NCI-H128 (cell line): ENCODE measurements at regions not wholly inside any gene's neighbourhood (a gene's known extent, or its start where the extent isn't known, plus 50 kb on each side); places are given as distances from the start of the nearest gene placed in this dataset.

Experiments
- DNase-seq: peaks from one replicate; lab custom pipeline; 2025; ENCODE audit not compliant: unreplicated experiment; lab: John Stamatoyannopoulos, UW

DNA sequence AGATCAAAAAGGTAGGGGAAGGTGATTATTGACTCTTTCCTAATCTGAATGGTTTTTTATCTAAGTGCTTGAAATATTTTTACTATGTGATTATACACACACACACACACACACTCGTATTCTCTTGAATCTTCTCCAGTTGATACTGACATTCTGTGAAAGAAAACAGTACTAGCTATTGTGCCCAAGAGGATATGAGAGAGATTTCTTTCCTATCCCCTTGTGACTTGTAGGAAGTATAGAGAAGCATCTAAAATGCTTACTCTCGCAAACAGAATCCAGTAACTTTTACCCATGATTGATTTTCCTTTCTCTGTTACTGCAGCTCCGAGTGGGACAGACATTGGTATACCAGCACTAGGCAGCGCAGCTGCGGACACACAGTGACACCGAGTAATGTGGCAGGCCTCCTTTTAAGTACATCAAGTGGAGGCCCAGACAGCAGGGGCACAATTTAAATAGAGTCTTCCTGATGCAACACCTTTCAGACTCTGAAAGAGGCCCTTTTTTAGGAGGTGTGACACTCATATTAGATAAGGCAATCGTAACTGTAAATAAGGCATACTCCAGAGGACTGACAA is 421.0 kb upstream of the CNTN4 start:
- DNase-seq = no peak

DNA sequence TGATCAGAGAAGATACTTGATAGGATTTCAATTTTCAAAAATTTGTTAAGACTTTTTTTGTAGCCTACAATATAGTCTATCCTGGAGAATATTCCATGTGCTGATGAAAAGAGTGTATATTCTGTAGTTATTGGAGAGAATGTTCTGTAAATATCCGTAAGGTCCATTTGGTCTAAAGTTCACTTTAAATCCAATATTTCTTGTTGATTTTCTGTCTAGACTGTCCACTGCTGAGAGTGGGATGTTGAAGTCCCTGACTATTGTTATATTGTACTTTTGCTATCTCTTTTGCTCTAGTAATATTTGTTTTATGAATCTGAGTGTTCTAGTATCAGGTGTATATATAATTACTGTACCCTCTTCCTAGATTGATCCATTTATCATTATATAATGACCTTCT is 406.2 kb upstream of the CNTN4 start:
- DNase-seq = no peak

DNA sequence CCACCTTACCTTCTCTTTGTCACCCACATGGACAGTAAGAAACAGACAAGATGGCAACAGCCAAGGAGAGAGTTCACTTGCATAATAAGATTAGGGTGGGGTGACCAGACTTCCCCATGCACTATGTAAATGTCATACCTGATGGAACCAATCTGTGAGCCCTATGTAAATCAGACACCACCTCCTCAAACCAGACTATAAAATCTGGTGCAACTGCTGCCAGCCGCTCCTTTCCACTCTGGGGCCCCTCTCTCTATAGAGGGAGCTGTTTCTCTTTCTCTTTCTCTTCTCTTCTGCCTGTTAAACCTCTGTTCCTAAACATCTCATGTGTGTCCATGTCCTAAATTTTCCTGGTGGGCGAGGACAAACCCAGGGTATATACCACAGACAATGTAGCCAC is 405.5 kb upstream of the CNTN4 start:
- DNase-seq = no peak

DNA sequence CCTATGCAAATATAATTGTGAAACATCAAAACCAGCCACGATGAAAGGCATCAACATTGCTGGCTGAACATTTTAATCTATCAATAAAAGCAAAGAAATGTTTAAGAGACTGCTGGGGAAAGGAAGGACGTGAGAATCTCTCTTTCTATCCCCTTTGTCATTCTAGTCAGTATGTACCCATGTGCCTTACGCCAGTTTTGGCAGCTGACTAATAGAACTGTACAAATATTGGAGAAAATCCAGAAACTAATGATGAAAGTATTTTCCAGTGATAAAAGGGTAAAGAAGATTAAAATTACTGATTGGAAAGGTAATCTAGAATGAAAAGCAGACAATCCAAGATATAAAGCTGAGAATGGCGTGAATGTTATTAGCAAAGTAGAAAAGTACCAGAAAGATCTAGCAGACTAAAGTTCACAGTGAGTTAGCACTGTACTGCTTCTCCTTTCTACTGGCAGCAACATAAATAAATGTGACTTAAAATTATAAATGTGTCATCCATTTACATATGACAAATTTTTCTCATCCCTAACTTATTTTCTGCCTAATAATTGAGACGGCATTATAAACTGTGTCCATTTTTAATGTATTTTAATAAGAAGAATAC is 401.9 kb upstream of the CNTN4 start:
- DNase-seq = no peak

DNA sequence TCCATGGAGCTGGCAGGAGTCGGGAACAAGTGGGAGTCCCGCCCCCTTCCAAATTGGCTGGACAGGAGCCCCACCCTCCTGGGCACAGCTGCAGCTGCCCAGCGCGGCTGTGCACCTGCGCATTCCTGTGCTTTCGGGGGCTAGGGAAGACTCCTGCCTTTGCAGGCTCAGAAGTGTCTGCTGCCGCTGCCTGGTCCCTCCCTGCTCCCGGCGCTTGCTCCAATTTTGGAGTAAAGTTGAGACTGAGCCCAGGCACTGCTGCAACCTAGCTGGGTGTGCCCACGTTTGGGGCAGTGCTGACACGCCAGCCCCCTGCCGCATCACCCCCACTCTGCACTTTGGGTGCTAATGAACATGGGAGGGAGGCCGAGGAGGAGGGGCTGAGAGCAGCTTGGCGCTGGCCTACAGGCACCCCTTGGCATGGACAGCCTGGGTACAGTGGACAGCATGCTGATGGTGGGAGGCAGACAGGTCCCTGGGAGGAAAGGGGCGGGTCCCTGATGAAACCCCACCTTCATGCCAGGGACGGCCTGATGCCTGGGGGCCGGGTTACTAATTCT is 399.2 kb upstream of the CNTN4 start:
- DNase-seq = no peak

DNA sequence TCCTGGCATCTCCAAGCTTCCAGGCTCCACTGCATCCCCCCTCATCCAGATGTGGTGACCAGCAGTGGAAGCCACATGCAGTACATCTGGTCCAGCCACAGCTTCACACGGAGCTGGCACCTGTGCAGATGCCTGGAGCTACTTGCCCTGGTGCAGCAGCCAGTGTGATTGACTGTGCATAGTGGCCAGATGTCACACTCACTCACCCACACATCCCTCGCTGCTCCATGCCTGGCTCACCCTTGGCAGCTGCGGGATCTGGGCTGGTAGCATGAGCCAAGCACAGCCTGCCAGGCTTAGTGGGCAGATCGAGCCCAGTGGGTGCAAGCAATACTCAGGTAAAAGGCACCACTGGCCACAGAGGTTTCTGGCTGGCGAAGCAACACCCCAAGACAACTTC is 398.0 kb upstream of the CNTN4 start:
- DNase-seq = no peak

DNA sequence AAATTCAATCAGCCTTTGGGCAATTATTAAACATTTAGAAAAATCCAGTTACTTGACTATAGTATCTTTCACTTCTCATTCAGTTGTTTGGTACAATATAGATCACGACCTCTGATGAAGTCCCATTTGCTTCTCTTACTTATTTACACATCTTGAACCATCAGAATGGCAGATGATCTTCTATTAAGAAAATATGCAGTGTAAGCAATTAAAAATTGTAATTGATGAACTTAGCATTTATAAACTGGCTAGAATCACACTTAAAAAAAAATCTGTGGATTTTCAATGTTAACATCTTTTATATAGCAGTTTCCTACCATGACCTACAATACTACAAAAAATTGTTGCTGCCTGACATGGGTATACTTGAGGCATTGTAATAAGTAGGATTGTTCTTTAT is 395.5 kb upstream of the CNTN4 start:
- DNase-seq = no peak

DNA sequence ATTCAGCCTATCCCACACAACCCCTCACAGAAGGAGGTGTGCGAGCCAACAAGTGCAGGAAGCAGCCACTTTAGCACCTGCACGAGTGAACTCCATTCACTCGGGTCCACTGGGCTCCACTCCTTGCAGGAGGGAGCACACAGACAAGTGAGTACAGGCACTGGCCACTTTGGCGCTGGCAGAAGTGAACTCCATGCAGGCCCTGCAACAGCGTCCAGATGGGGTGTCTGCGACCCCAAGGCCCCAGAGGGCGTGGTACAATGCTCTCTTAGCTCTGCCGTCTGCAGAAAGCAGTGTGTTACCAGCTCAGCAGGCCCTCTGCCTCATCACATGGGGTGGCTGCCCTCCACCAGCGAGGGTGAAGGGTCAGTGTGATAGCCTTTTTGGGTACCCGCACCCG is 388.0 kb upstream of the CNTN4 start:
- DNase-seq = no peak

DNA sequence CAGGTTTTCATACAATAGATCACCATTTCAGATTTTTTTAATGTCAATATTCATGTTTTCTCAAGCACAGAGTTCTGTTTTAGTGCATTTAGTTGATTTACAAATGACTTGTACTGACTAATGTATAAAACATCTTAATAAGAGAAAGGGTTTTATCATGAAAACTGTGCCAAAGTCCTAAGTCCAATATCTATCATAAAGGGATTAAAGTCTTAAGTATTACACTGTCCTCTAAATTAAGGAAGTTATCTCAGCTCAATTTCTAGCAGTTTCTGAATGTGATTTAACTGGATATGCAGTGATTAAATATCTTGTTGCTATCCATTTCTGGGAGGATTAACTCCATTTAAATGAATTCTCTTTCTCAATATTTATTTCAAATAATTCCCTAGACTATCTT is 381.1 kb upstream of the CNTN4 start:
- DNase-seq = no peak

DNA sequence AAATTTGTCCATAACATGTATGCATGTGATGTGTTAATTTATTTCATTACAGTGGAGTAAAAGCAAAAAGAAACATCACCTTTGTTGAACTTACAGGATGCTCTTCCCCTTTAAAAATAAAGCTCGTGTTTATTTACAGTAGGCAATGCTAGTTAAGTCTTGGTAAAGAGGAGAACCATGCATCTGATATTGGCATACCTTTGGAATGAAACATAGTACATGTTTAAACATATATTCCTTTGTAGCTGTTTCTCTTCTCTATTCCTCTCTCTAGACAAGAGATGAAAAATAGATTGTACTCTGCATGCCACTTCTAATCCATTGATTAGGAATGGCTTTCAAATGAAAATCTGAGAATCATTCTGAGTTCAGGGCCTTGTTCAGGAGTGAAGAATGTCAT is 374.9 kb upstream of the CNTN4 start:
- DNase-seq = no peak

DNA sequence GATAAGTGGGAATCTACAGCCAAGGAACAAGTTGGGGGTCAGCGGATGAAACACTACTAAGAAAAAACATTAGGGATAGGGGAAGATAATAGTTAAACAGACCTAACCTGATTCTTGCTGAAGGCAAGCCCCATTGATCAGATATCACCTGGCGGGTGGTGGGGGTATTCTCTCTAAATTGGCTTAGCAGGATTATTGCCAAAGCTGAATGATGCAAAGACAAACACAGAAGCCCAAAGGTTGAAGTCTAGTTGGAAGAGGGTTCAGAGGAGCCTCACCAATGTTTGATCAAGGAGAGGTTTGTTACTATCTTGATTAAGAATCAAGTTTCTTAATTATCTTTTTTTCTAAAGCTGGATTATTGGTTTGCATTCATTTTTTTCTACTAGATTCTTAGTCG is 371.9 kb upstream of the CNTN4 start:
- no peak for DNase-seq

DNA sequence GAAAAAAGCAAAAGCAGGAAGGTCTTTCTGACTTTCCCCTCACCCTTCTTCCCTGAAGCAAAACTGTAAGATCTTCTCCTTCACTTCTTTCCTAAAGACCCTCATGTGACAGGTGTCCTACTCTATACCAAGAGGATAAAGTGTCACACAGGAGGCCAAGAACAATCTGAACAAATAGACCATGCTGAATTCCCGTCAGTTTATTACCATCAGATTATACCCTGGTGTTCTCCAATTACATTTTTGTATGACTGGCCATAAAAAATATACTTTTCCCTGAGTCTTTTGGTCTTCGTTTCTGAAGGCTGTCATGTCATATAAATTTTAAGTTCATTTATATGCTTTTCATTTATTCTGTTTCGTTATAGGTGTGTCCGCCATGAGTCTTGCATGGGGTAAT is 371.4 kb upstream of the CNTN4 start:
- no peak for DNase-seq

DNA sequence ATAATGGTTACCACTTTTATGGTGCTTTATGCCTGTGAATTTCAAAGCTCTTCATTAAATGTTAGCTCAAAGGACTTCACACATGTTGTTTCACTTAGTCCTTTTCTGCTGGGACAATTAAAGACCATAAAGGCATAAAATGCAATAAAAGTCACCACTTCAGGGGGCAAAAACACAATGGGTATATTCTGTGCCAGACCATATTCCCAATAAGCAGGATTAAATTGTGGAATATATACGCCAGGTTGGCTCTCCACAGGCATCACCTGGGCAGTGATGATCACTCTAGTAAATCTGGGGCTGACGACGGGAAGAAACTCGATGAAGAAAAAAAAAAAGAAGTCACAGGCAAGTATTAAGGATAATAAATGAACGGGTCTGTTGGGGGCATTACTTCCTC is 370.2 kb upstream of the CNTN4 start:
- DNase-seq = no peak

DNA sequence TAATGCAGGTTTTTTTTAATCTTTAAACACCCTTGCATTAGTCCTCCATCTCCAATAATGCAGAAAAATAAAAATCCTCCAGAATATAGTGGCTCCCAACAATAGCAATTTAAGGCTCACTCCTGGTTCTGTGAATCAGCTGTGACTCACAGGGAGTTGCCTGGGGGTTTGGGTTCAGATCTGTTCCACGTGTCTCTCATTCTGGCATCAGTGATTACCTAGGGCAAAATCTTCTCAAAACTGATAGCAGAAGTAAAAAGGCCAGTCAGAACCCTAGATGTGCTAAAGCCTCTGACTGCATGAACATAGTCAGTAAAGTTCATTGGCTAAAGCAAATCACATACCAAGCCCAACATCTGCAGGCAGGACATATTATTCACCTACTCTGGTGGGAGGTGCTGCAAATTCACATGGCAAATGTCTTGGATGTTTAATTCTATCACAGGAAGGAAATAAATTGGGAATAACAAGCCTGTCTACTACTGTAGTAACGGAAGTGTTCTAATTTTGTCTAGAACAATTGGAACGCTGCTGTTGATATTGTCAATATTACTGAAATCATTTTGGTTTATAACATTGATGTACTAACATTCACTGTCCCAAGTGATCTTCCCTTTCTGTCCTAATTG is 364.1 kb upstream of the CNTN4 start:
- no peak for DNase-seq

DNA sequence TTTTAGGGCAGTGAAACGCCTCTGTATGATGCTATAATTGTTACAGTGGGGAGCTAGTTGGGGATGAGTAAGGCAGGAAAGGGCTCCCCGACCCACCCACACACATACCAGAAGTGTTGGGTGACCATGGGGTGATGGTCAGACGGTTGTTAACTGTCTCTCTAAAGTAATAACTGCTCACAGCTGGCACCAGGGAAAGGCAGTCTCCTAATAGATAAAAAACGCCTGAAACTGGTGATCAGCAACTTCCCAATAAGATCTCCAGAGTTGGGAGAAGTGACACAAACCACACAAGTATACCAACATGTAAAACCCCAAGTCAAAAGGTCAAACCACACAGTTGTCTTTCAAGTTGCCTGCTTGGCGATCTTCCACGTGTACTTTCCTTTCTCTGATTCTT is 346.5 kb upstream of the CNTN4 start:
- DNase-seq = no peak

DNA sequence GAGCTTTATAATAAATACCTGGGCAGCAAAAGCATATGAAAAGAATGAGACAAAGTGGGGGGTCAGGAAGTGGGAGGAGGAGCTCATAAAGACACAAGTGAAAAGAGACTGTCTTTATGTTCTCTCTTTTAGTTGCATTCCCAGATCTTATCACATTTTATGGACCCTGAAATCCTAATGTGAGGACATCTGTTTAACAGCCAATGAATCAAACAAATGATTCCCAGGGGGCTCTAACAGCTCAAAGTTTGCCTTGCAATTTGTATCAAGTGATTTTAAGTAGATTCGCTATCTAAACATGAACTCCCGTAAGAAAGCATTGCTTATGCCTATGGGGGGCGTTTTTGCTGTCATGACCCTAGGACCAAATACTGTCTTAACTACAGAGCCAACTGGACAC is 332.3 kb upstream of the CNTN4 start:
- no peak for DNase-seq

DNA sequence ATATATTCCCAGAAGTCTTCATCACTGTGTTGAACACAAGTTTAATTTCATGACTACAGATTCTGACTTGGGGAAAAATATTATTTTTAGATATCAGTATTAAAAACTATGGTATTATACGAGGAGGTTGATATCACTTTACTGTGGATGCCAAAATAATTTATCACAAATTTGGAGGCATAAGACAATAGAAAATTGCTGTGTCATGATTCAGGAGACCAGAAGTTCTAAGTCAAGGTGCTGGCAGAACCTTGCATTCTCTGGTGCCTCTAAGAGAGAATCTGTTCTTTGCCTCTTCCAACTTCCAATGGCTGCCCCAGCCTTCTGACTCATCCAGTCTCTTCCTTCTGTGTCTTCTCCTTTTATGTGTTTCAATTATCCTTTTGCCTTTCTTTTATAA is 325.0 kb upstream of the CNTN4 start:
- DNase-seq = no peak

DNA sequence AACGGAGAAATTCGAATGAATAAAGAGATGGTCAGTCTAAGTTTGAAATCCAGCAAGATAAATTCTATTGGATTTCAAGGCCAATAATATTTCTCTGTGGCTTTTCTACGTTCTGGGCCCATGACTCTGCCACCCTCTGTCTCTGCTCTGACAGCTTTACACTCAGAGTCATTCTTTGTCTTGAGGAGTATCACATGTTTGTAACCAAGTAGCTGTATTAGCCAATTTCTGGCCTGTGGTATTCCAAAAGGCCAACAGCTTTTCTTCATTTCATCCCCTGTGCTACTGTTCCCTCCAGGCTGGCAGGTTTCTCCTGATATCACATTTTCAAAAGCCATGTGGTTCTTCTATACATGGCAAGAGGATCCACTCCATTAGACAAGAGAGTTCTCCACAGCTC is 324.1 kb upstream of the CNTN4 start:
- DNase-seq = no peak

DNA sequence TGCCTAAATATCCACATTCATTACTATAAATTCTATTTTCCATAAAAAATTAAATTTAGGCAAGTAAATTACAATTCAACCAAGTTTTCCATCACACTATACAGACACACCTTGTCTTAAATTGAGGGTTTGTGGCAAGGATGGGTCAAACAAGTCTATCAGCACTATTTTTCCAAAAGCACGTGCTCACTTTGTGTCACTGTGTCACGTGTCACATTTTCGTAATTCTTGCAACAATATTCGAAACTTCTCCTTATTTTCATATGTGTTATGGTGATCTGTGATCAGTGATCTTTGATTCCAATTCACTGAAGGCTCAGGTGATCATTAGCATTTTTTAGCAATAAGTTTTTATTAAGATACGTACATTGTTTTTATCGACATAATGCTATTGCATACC is 323.3 kb upstream of the CNTN4 start:
- no peak for DNase-seq

DNA sequence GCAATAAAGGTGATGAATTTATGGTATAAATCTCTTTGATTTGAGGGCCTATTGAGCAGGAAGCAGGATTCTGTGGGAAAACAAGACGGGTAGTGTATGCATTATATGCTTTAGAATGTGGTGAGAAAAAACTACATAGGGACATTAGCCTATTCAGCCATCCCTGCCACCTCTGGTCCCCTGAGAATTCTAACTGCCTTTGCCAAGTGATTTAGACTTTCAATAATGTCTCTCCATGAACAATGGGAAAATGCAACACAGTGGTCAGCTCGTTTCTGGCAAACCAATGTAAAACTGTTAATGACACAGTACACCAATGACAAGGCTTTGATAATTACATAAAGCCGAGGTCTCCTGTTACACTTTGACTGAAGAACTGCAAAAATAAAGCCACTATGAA is 314.7 kb upstream of the CNTN4 start:
- DNase-seq = no peak

DNA sequence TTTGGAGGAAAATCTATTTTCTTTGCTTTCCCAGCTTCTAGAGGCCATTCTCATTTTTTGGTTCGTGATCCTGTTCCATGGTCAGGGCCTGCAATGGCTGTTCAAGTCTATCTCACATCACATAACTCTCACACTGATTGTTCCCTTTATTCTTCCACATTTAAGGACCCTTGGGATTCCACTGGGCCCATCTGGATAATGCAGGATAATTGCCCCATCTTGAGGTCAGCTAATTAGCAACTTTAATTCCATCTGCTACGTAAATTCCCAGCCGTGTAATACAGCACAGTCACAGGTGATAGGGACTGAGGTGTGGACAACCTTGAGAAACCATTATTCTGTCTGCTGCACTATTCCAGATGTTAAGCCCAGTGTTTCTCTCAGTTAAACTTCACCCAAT is 311.6 kb upstream of the CNTN4 start:
- no peak for DNase-seq

DNA sequence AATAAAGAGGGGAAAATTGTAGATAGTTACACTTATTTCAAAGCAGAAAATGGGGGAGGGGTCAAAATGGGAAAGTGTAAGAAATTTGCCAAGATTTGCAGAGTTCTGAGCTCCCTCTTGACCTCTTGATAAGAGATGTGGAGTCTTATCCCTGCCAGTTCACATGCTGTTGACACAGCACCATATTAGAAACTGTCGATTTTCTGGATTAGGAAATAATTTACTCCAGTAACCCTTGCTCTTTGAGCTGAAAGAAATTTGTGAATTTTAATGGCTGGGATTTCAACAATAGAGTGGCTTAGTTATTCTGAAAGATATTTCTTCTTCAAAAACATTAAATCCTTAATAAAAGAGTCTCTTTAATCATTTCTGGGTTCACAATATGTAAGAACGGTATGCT is 306.2 kb upstream of the CNTN4 start:
- DNase-seq = no peak
